HG02763 (cell line): ENCODE measurements at regions not wholly inside any gene's neighbourhood (a gene's known extent, or its start where the extent isn't known, plus 50 kb on each side); places are given as distances from the start of the nearest gene placed in this dataset.
A peak's percentile ranks its signal among the peaks of the same experiment; 100 is the strongest.

ENCODE experiments used
- ATAC-seq: cut with Tn5 transposase; IDR thresholded peaks from one replicate; pipeline ENCODE4 v1.9.1; 2021; ENCODE audit warnings: mild to moderate bottlenecking, moderate library complexity; ENCODE audit not compliant: unreplicated experiment

- no peak for ATAC-seq
Measured at GRCh38 chr5:158082696-158083287, 223.8 kb upstream of the CLINT1 start.

GRCh38 chr5:158080112-158080511, 221.2 kb upstream of the CLINT1 start:
- no peak for ATAC-seq

GRCh38 chr5:158079097-158079496, 220.2 kb upstream of the CLINT1 start:
- ATAC-seq: no peak

- peak; percentile 67 for ATAC-seq
Measured at GRCh38 chr5:158074992-158075769, 216.2 kb upstream of the CLINT1 start.

- no peak for ATAC-seq
Measured at GRCh38 chr5:158074597-158074991, 215.6 kb upstream of the CLINT1 start.

GRCh38 chr5:158070859-158071258, 211.9 kb upstream of the CLINT1 start:
- ATAC-seq: no peak

- no peak for ATAC-seq
Measured at GRCh38 chr5:158069838-158070237, 210.9 kb upstream of the CLINT1 start.

- ATAC-seq: no peak
Measured at GRCh38 chr5:158068964-158069363, 210.0 kb upstream of the CLINT1 start.

GRCh38 chr5:158066076-158066475, 207.1 kb upstream of the CLINT1 start:
- no peak for ATAC-seq

- no peak for ATAC-seq
Measured at GRCh38 chr5:158064334-158065123, 205.6 kb upstream of the CLINT1 start.

GRCh38 chr5:158063052-158063451, 204.1 kb upstream of the CLINT1 start:
- ATAC-seq: no peak

GRCh38 chr5:158061451-158061850, 202.5 kb upstream of the CLINT1 start:
- ATAC-seq: no peak

GRCh38 chr5:158060212-158060611, 201.3 kb upstream of the CLINT1 start:
- ATAC-seq: no peak

- no peak for ATAC-seq
Measured at GRCh38 chr5:158058208-158059120, 199.5 kb upstream of the CLINT1 start.

- ATAC-seq: no peak
Measured at GRCh38 chr5:158056130-158056825, 197.3 kb upstream of the CLINT1 start.

GRCh38 chr5:158055111-158055501, 196.2 kb upstream of the CLINT1 start:
- ATAC-seq: no peak

- no peak for ATAC-seq
Measured at GRCh38 chr5:158054223-158055110, 195.5 kb upstream of the CLINT1 start.

GRCh38 chr5:158051036-158051435, 192.1 kb upstream of the CLINT1 start:
- no peak for ATAC-seq

- ATAC-seq: no peak
Measured at GRCh38 chr5:158050421-158050820, 191.5 kb upstream of the CLINT1 start.
